ENCODE measurements at regions not wholly inside any gene's neighbourhood (a gene's known extent, or its start where the extent isn't known, plus 50 kb on each side); places are given as distances from the start of the nearest gene placed in this dataset.

- ATAC-seq (no peak), DNase-seq (ENCODE audit: low spot score) (no peak)
- intact Hi-C loops (cut with DNase I), result no loop called here
Measured at GRCh38 chr6:145532361-145532760, 203.0 kb downstream of the EPM2A start.

- intact Hi-C loops (cut with DNase I), result no loop called here
- ATAC-seq (no peak), DNase-seq (ENCODE audit: low spot score) (no peak)
Measured at GRCh38 chr6:145534989-145535388, 200.3 kb downstream of the EPM2A start.

GRCh38 chr6:145538989-145539388 lies 196.3 kb downstream of the EPM2A start:
- intact Hi-C loops (cut with DNase I), result no loop called here
- no peak for ATAC-seq

GRCh38 chr6:145539831-145540230 lies 195.5 kb downstream of the EPM2A start:
- intact Hi-C loops (cut with DNase I), result no loop called here
- ATAC-seq (no peak), DNase-seq (ENCODE audit: low spot score) (no peak)

More at GRCh38 chr6:145538989-145539388, 196.3 kb downstream of the EPM2A start:
- no peak for DNase-seq (ENCODE audit: low spot score)

DNA sequence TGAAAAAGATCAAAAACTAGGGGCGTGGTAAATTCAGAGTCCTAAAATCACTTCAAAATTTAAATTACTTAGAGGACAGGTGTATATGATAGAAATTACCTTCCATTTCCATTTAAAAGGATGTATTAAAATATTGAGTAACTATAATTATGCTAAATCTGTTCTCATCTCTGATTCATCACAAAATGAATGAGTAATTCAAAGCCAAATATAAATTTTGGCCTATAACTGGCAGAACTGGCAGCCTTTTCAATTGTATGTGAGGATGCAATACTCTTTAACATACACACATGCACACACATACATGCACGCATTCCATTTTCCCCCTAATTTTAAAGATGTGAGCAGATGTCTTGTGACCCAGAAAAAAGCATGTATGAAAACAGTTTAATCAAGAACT lies 194.6 kb downstream of the EPM2A start:
- intact Hi-C loops (cut with DNase I), result no loop called here
- DNase-seq (ENCODE audit: low spot score) (no peak), ATAC-seq (no peak)

DNA sequence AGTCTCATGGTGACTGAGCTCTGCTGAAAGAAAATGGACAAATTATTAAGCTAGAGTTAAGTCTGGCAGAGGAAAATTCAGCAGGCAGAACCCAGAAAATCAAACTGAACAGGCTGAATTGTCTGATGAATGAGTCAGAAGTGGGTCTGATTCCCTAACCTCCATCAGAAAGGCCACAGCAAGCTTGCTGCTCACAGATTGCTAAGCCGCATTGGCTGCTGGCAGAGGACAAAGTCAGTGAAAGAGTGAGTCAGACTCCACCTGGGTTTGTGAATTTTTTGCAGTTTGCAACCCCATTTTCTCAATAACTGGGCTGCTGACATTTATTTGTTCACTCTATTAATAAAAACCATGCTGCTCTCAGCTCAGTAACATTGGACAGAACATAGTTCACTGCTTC lies 191.3 kb downstream of the EPM2A start:
- DNase-seq (ENCODE audit: low spot score) (no peak), ATAC-seq (no peak)
- intact Hi-C loops (cut with DNase I), result no loop called here

DNA sequence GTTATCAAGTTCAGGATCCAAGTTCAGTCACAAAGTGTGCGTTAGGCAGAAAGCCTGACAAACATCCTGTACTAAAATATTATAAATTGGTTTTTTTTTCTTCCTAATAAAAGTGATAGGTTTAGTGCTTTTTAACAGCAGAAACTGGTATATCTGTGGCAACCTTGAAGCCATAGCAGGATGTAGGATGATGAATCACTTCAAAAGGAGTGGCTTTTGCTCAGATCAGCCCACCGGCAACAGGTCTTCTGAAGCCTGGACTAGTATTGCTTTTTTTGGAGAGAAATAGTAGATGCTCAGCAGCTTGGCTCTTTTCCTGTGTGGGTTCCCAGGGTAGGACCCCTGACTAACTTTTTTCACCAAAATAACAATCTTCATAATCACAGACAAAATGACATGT lies 190.8 kb downstream of the EPM2A start:
- intact Hi-C loops (cut with DNase I), result no loop called here
- ATAC-seq (no peak), DNase-seq (ENCODE audit: low spot score) (no peak)

GRCh38 chr6:145546265-145546664 lies 189.1 kb downstream of the EPM2A start:
- no peak for ATAC-seq
- DNase-seq (ENCODE audit: low spot score), result no peak
- intact Hi-C loops (cut with DNase I), result no loop called here

DNA sequence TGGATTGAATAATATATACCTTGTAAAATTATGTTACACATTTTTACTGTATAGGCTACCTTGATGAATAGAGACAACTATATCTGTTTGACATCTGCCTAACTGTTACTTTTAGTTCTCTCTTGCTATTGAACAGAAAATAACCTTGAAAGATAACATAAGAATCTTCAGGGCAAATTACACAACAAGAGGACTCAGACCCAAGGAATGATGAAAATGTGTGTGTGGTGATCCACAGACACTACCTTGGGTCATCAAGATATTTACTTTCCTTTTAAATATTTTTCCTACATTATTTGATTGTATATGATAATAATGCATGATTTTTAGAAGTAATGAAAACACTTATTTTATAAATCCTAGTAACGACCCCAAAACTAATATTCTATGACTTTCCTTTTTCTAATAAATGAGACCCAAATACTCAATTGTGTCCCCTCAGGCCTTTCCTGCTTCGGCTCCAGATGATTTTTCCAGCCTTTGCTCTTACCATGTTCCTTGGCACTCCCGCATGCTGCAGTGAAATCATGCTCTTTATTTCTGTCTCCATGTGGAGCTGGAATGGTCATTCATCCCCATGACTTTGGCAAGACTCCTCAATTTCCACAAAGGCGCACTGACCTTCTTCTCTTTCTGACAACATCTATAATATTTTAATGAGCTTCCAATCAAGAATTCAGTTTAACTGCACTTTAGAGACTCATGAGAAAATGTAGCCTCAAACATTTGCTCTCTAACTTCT lies 187.6 kb downstream of the EPM2A start:
- no peak for ATAC-seq
- intact Hi-C loops (cut with DNase I), result no loop called here
- DNase-seq (ENCODE audit: low spot score), result no peak

- ATAC-seq (no peak), DNase-seq (ENCODE audit: low spot score) (no peak)
- intact Hi-C loops (cut with DNase I), result no loop called here
Measured at GRCh38 chr6:145548933-145549648, 186.2 kb downstream of the EPM2A start.

GRCh38 chr6:145551164-145551563 lies 184.2 kb downstream of the EPM2A start:
- DNase-seq (ENCODE audit: low spot score) (no peak), ATAC-seq (no peak)
- intact Hi-C loops (cut with DNase I), result no loop called here

DNA sequence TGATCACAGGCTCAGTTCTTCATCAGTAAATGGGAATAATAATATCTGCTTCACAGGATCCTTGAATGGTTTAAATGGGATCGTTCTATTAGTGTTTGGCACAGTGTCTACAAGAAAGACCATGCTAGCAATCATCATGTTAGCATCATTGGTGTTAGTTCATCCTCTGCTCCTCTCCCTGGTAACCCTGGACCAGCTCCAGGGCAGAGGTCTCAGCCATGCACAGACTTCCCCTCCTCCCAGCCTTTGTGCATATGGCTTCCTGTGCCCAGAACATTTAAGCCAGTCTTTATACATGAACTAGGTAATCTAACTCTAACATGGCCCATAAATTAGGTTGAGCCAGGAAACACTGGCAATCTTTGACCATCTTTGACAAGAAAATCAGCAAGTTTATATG lies 180.2 kb downstream of the EPM2A start:
- ATAC-seq, result no peak
- intact Hi-C loops (cut with DNase I), result no loop called here
- no peak for DNase-seq (ENCODE audit: low spot score)

DNA sequence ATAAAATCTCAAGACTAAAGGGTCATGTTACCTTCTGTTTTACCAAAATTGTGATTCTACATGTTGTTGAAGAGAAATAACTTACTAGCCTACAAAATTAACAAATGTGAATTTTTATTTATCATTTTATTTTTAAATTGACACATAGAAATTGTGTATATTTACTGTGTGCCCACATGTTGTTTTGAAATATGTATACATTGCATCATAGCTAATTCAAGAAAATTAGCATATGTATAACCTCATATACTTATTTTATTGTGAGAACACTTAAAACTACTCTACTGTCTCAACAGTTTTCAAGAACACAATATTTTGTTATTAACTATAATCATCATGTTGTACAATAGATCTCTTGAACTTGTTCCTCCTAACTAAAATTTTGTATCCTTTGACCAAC lies 177.8 kb downstream of the EPM2A start:
- intact Hi-C loops (cut with DNase I), result no loop called here

DNA sequence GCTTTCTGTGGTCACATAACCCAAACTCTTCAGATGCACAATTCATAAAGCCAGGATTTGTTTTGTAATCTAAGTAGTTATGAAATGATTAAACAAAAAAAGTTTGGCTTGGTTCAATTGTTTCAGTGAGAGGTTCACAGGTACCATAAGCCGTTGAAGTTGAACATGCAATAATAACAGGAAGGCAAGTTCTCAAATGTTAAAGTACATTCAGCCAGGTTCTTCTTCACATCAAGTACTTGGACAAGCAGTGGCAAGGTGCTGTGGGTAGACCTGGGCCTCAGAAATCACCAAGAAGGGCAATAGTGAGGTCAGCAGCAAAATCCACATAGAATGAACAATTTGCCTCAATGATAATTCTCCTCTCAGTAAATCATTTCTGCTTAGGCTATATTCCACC lies 175.5 kb downstream of the EPM2A start:
- no peak for ATAC-seq
- intact Hi-C loops (cut with DNase I), result no loop called here
- no peak for DNase-seq (ENCODE audit: low spot score)

More for the DNA sequence above, 177.8 kb downstream of the EPM2A start:
- DNase-seq (ENCODE audit: low spot score), result no peak
- ATAC-seq, result no peak

- DNase-seq (ENCODE audit: low spot score) (no peak), ATAC-seq (no peak)
- intact Hi-C loops (cut with DNase I), result no loop called here
Measured at GRCh38 chr6:145561095-145562072, 173.9 kb downstream of the EPM2A start.

GRCh38 chr6:145562771-145563615 lies 172.3 kb downstream of the EPM2A start:
- intact Hi-C loops (cut with DNase I), result no loop called here
- no peak for DNase-seq (ENCODE audit: low spot score)
- no peak for ATAC-seq

GRCh38 chr6:145564553-145564952 lies 170.8 kb downstream of the EPM2A start:
- no peak for ATAC-seq
- no peak for DNase-seq (ENCODE audit: low spot score)
- intact Hi-C loops (cut with DNase I), result no loop called here

- intact Hi-C loops (cut with DNase I), result no loop called here
- DNase-seq (ENCODE audit: low spot score) (no peak), ATAC-seq (no peak)
Measured at GRCh38 chr6:145567684-145568252, 167.6 kb downstream of the EPM2A start.

All from sciatic nerve (tissue), 2 donors.